NCI-H748 (cell line): ENCODE measurements at regions not wholly inside any gene's neighbourhood (a gene's known extent, or its start where the extent isn't known, plus 50 kb on each side); places are given as distances from the start of the nearest gene placed in this dataset.

ENCODE experiments used
- DNase-seq: peaks from one replicate; lab custom pipeline; 2025; ENCODE audit not compliant: unreplicated experiment; lab: John Stamatoyannopoulos, UW

GRCh38 chrX:106341823-106342222 lies 173.7 kb downstream of the PWWP3B start:
- no peak for DNase-seq

GRCh38 chrX:106356580-106356979 lies 188.5 kb downstream of the PWWP3B start:
- no peak for DNase-seq

- no peak for DNase-seq
Observed at GRCh38 chrX:106363214-106363613, 195.1 kb downstream of the PWWP3B start.

- DNase-seq: no peak
Observed at GRCh38 chrX:106378616-106379015, 210.5 kb downstream of the PWWP3B start.

- DNase-seq: no peak
Observed at GRCh38 chrX:106391284-106391911, 220.4 kb upstream of the RADX start.

GRCh38 chrX:106392346-106392745 lies 219.4 kb upstream of the RADX start:
- DNase-seq: no peak

GRCh38 chrX:106397788-106398538 lies 213.8 kb upstream of the RADX start:
- peak; percentile 25 for DNase-seq

GRCh38 chrX:106401965-106402559 lies 209.7 kb upstream of the RADX start:
- DNase-seq: no peak

- no peak for DNase-seq
Observed at GRCh38 chrX:106404512-106404911, 207.3 kb upstream of the RADX start.

GRCh38 chrX:106415276-106415895 lies 196.4 kb upstream of the RADX start:
- DNase-seq: peak; percentile 17

GRCh38 chrX:106436691-106437090 lies 175.1 kb upstream of the RADX start:
- DNase-seq: no peak

GRCh38 chrX:106437407-106437806 lies 174.4 kb upstream of the RADX start:
- DNase-seq: no peak

- no peak for DNase-seq
Observed at GRCh38 chrX:106450405-106450804, 161.4 kb upstream of the RADX start.

GRCh38 chrX:106451933-106452332 lies 159.8 kb upstream of the RADX start:
- no peak for DNase-seq

- no peak for DNase-seq
Observed at GRCh38 chrX:106454991-106455390, 156.8 kb upstream of the RADX start.

- DNase-seq: no peak
Observed at GRCh38 chrX:106457802-106458201, 154.0 kb upstream of the RADX start.

- peak; percentile 1 for DNase-seq
Observed at GRCh38 chrX:106467422-106467821, 144.4 kb upstream of the RADX start.

- no peak for DNase-seq
Observed at GRCh38 chrX:106467943-106468342, 143.8 kb upstream of the RADX start.

- no peak for DNase-seq
Observed at GRCh38 chrX:106468433-106468832, 143.3 kb upstream of the RADX start.

GRCh38 chrX:106479920-106480319 lies 131.9 kb upstream of the RADX start:
- DNase-seq: no peak

- DNase-seq: peak; percentile 47
Observed at GRCh38 chrX:106481341-106481740, 130.4 kb upstream of the RADX start.

- no peak for DNase-seq
Observed at GRCh38 chrX:106484233-106484632, 127.5 kb upstream of the RADX start.
